ENCODE measurements at regions not wholly inside any gene's neighbourhood (a gene's known extent, or its start where the extent isn't known, plus 50 kb on each side); places are given as distances from the start of the nearest gene placed in this dataset.

GRCh38 chr4:126735294-126736132 is 897.2 kb upstream of the INTU start:
- intact Hi-C loops (cut with DNase I; ENCODE audit: low total_unique reads), result no loop called here
- 80 to 97% (median 95%) methylated on average over 3 of the region's 3 CpGs for WGBS, 5 donors
- TF ChIP-seq POLR2A (IDR thresholded peaks at IDR 0.05) (no peak), CTCF (IDR thresholded peaks at IDR 0.05 in 8 of 11, conservative IDR thresholded peaks at IDR 0.05 in 3 of 11) (no peak), POLR2AphosphoS5 (IDR thresholded peaks at IDR 0.05) (no peak)

GRCh38 chr4:126736133-126736518 is 896.6 kb upstream of the INTU start:
- no peaks in the 10 kb centered on the region for H3K9me3 ChIP-seq
- H3K27me3 ChIP-seq (replicated peaks in 1 of 7), result no peaks in the 10 kb centered on the region
- no peak for DNase-seq
- H3K4me1 ChIP-seq, result no peaks in the 10 kb centered on the region
- 86 to 94% (median 89%) methylated on average over 3 of the region's 3 CpGs for WGBS, 5 donors
- no peak overlapping the region for H3K4me3 ChIP-seq
- H3K27ac ChIP-seq, result no peak overlapping the region
- TF ChIP-seq POLR2AphosphoS5 (IDR thresholded peaks at IDR 0.05), result no peak
- no peak for TF ChIP-seq POLR2A (IDR thresholded peaks at IDR 0.05)
- TF ChIP-seq CTCF (IDR thresholded peaks at IDR 0.05 in 8 of 11, conservative IDR thresholded peaks at IDR 0.05 in 3 of 11), result no peak
- no peaks in the 10 kb centered on the region for H3K36me3 ChIP-seq
- intact Hi-C loops (cut with DNase I; ENCODE audit: low total_unique reads), result no loop called here

More at GRCh38 chr4:126735294-126736132, 897.2 kb upstream of the INTU start:
- H3K4me3 ChIP-seq, result no peak overlapping the region
- DNase-seq, result no peak
- no peaks in the 10 kb centered on the region for H3K9me3 ChIP-seq
- no peaks in the 10 kb centered on the region for H3K36me3 ChIP-seq
- no peaks in the 10 kb centered on the region for H3K27me3 ChIP-seq (replicated peaks in 1 of 7)
- no peak overlapping the region for H3K27ac ChIP-seq
- H3K4me1 ChIP-seq, result no peaks in the 10 kb centered on the region

- intact Hi-C loops (cut with DNase I; ENCODE audit: low total_unique reads), result no loop called here
- H3K27ac ChIP-seq, result no peak overlapping the region
- 39 to 51% (median 43%) methylated on average over 4 of the region's 4 CpGs for WGBS, 5 donors
- DNase-seq, result no peak
- H3K36me3 ChIP-seq, result no peaks in the 10 kb centered on the region
- no peak for TF ChIP-seq CTCF (IDR thresholded peaks at IDR 0.05 in 8 of 11, conservative IDR thresholded peaks at IDR 0.05 in 3 of 11)
- TF ChIP-seq POLR2A (IDR thresholded peaks at IDR 0.05), result no peak
- no peak for TF ChIP-seq POLR2AphosphoS5 (IDR thresholded peaks at IDR 0.05)
- no peaks in the 10 kb centered on the region for H3K9me3 ChIP-seq
- H3K4me1 ChIP-seq, result no peaks in the 10 kb centered on the region
- no peaks in the 10 kb centered on the region for H3K27me3 ChIP-seq (replicated peaks in 1 of 7)
- H3K4me3 ChIP-seq, result no peak overlapping the region
Observed at GRCh38 chr4:126737899-126738526, 894.7 kb upstream of the INTU start.

- WGBS, 5 donors, result 59 to 80% (median 70%) methylated on average over 4 of the region's 4 CpGs
- H3K4me1 ChIP-seq, result no peaks in the 10 kb centered on the region
- H3K27ac ChIP-seq, result no peak overlapping the region
- no peak for TF ChIP-seq POLR2AphosphoS5 (IDR thresholded peaks at IDR 0.05)
- TF ChIP-seq POLR2A (IDR thresholded peaks at IDR 0.05), result no peak
- TF ChIP-seq CTCF (IDR thresholded peaks at IDR 0.05 in 8 of 11, conservative IDR thresholded peaks at IDR 0.05 in 3 of 11), result no peak
- H3K9me3 ChIP-seq, result peaks cover 0 to 1% (median 0%) of the 10 kb centered on the region in 8 donors
- H3K36me3 ChIP-seq, result no peaks in the 10 kb centered on the region
- no peak overlapping the region for H3K4me3 ChIP-seq
- no peak for DNase-seq
- no peaks in the 10 kb centered on the region for H3K27me3 ChIP-seq (replicated peaks in 1 of 7)
- intact Hi-C loops (cut with DNase I; ENCODE audit: low total_unique reads), result no loop called here
Observed at GRCh38 chr4:126738527-126738923, 894.2 kb upstream of the INTU start.

Data from spleen (tissue), 11 donors.